K562 (cell line): ENCODE measurements at regions not wholly inside any gene's neighbourhood (a gene's known extent, or its start where the extent isn't known, plus 50 kb on each side); places are given as distances from the start of the nearest gene placed in this dataset.

ENCODE experiments used
- ATAC-seq: fragments of 200-7000 bp; cut with Tn5 transposase; 3 replicates; pipeline ENCODE4 v1.9.1; 2020; ENCODE audit warnings: moderate library complexity
- BruUV-seq: library from RNA; stranded (reverse); fragments of 400-500 nt; replicated peaks from 2 replicates; lab custom pipeline; 2021; lab: Mats Ljungman, UMichigan
- CTCF ChIA-PET: fragments of 300-600 bp; formaldehyde crosslinking; extraction: SDS; loops from one replicate; lab custom pipeline; 2021; ENCODE audit warnings: low intra/inter-chr PET ratio; lab: Yijun Ruan, JAX
- POLR2A ChIA-PET: fragments of 300-600, 350-650 bp; sonication (Branson Sonifier 250); formaldehyde crosslinking; extraction: SDS; loops from one replicate; lab custom pipeline; 2021; ENCODE audit warnings: antibody characterized with exemption, inconsistent platforms; lab: Yijun Ruan, JAX
- DNase-seq, 4 experiments: peaks; one replicate each; pipeline versions ENCODE4 v3.0.0 to v3.0.0-alpha.2; 2011 to 2018; ENCODE audit warnings: low spot score in 3 of 4, mixed read lengths in 3 of 4; ENCODE audit errors: extremely low read depth in 1 of 4
- FAIRE-seq: peaks from 2 replicates; lab custom pipeline; 2011; peaks lifted over from hg19 to GRCh38; lab: Jason Lieb, UNC
- H2AFZ ChIP-seq: 2 replicates; pipeline ENCODE4 v1.6.0; 2011; ENCODE audit warnings: low read depth, low read length, control low read depth, inconsistent platforms
- H3K27ac ChIP-seq: fragments of 200-600 bp; 3 replicates; pipeline ENCODE4 v1.8.0; 2011; ENCODE audit warnings: low read depth, mild to moderate bottlenecking, control low read depth, inconsistent platforms, low read length, moderate library complexity, mixed read lengths; ENCODE audit errors: extremely low read depth
- H3K27me3 ChIP-seq, 2 experiments: fragments of 300-600 bp in 1 of 2; 2 replicates in 1 of 2; 3 replicates in 1 of 2; pipeline versions ENCODE4 v1.6.0 to v1.8.0; 2011; ENCODE audit warnings: inconsistent platforms in 2 of 2, low read length in 2 of 2, mild to moderate bottlenecking in 1 of 2, mixed read lengths in 1 of 2, moderate library complexity in 1 of 2; ENCODE audit not compliant: control insufficient read depth in 2 of 2, insufficient read depth in 2 of 2
- H3K36me3 ChIP-seq: fragments of 300-600 bp; 3 replicates; pipeline ENCODE4 v1.8.0; 2011; ENCODE audit warnings: mild to moderate bottlenecking, low read length, inconsistent platforms; ENCODE audit not compliant: control insufficient read depth, insufficient read depth
- H3K4me1 ChIP-seq, 2 experiments: fragments of 200-600 bp in 1 of 2; replicated peaks in 1 of 2; 2 replicates in 1 of 2; 3 replicates in 1 of 2; pipeline versions ENCODE4 v1.5.1 to v1.8.0; 2011; ENCODE audit warnings: inconsistent platforms in 2 of 2, low read length in 2 of 2, mild to moderate bottlenecking in 1 of 2, mixed read lengths in 1 of 2, moderate library complexity in 1 of 2; ENCODE audit not compliant: control insufficient read depth in 2 of 2, insufficient read depth in 2 of 2
- H3K4me2 ChIP-seq: 2 replicates; pipeline ENCODE4 v1.6.1; 2011; ENCODE audit warnings: low read length, control low read depth, inconsistent platforms, mixed read lengths; ENCODE audit not compliant: insufficient read depth
- H3K4me3 ChIP-seq: fragments of 200-600 bp; sonication (generic), shearing (Covaris generic); 2 replicates; pipeline ENCODE4 v1.5.1; 2016; ENCODE audit warnings: control low read depth, inconsistent platforms
- H3K79me2 ChIP-seq: fragments of 200-600 bp; 3 replicates; pipeline ENCODE4 v1.8.0; 2011; ENCODE audit warnings: low read length, inconsistent platforms; ENCODE audit not compliant: control insufficient read depth, insufficient read depth
- H3K9ac ChIP-seq, 2 experiments: 2 replicates each; pipeline versions ENCODE4 v1.6.0 to v1.6.1; 2011; ENCODE audit warnings: low read depth in 2 of 2, low read length in 2 of 2, control low read depth in 1 of 2, inconsistent platforms in 1 of 2, mild to moderate bottlenecking in 1 of 2, mixed read lengths in 1 of 2; ENCODE audit not compliant: insufficient read depth in 1 of 2
- H3K9me1 ChIP-seq: one replicate; pipeline ENCODE4 v1.6.0; 2011; ENCODE audit warnings: inconsistent platforms, mild to moderate bottlenecking, low read length, moderate library complexity; ENCODE audit not compliant: control insufficient read depth, insufficient read depth
- H3K9me3 ChIP-seq: replicated peaks from 2 replicates; pipeline ENCODE4 v1.5.1; 2011; ENCODE audit warnings: low read depth, low read length, inconsistent platforms; ENCODE audit not compliant: control insufficient read depth, insufficient read depth
- H4K20me1 ChIP-seq: replicated peaks from 2 replicates; pipeline ENCODE4 v1.6.1; 2011; ENCODE audit warnings: low read length, inconsistent platforms, mixed read lengths; ENCODE audit not compliant: control insufficient read depth, insufficient read depth
- ETS2 ChIP-seq: IDR thresholded peaks from 2 replicates; pipeline ENCODE4 v1.6.1; 2016; ENCODE audit warnings: borderline replicate concordance, missing genetic modification characterization, mild to moderate bottlenecking, moderate library complexity, missing compliant biosample characterization; ENCODE audit not compliant: poor library complexity, severe bottlenecking
- FOXO4 ChIP-seq: fragments of 450-650 bp; formaldehyde crosslinking; IDR thresholded peaks from 2 replicates; pipeline ENCODE4 v1.4.0; 2020; ENCODE audit warnings: mild to moderate bottlenecking, moderate library complexity
- HDGF ChIP-seq: fragments of 450-650 bp; IDR thresholded peaks from 2 replicates; pipeline ENCODE4 v1.6.1; 2016
- KLF10 ChIP-seq: fragments of 250-450 bp; sonication (Bioruptor Pico); IDR thresholded peaks from 2 replicates; pipeline ENCODE4 v1.6.1; 2021; ENCODE audit warnings: matching md5 sums
- NCOA4 ChIP-seq: fragments of 450-650 bp; IDR thresholded peaks from 2 replicates; pipeline ENCODE4 v1.6.1; 2018; ENCODE audit warnings: mild to moderate bottlenecking; ENCODE audit not compliant: partially characterized antibody
- PCBP1 ChIP-seq: fragments of 200-400 bp; formaldehyde crosslinking; IDR thresholded peaks from 2 replicates; pipeline ENCODE4 v1.6.1; 2018; ENCODE audit warnings: mild to moderate bottlenecking, low read depth, low read length; ENCODE audit not compliant: poor library complexity, severe bottlenecking
- PRMT5 ChIP-seq: sonication (generic); formaldehyde crosslinking; IDR thresholded peaks from 2 replicates; pipeline ENCODE4 v1.5.0; 2020; ENCODE audit warnings: missing genetic modification reagents
- RUNX1 ChIP-seq: sonication (generic); IDR thresholded peaks from 2 replicates; pipeline ENCODE4 v1.6.1; 2016; ENCODE audit warnings: antibody characterized with exemption, low read depth
- SMAD2 ChIP-seq: fragments of 150-350 bp; IDR thresholded peaks from 2 replicates; pipeline ENCODE4 v1.6.1; 2014; ENCODE audit warnings: low read depth, mild to moderate bottlenecking, low read length
- SUPT5H ChIP-seq: fragments of 450-650 bp; IDR thresholded peaks from 2 replicates; pipeline ENCODE4 v1.6.1; 2016
- ZC3H8 ChIP-seq: fragments of 450-650 bp; IDR thresholded peaks from 2 replicates; pipeline ENCODE4 v1.6.1; 2017
- WGBS: fragments of 100-300 bp; shearing (Covaris generic); methylation state at CpG from one replicate; pipeline ENCODE4 v1.1.6; 2016; ENCODE audit warnings: low coverage, mixed read lengths; ENCODE audit not compliant: insufficient coverage; ENCODE audit errors: missing lambda C conversion rate; 5-methylcytosine and 5-hydroxymethylcytosine counted together
- in situ Hi-C: fragments of 300-500 bp; cut with MboI; formaldehyde crosslinking; loops from 4 replicates; pipeline ENCODE4 v1.15.0; 2018; ENCODE audit warnings: inconsistent platforms, mixed read lengths
- intact Hi-C: fragments of 100-400 bp; cut with micrococcal nuclease; formaldehyde crosslinking; loops from 2 replicates; pipeline ENCODE4 v1.14.2; 2022
- TF ChIP-seq, protein P1 (sequence below): fragments of 450-650 bp; IDR thresholded peaks from 2 replicates; pipeline ENCODE4 v1.6.1; 2016; ENCODE audit warnings: missing biosample characterization, missing genetic modification characterization
- TF ChIP-seq, protein P2 (sequence below): fragments of 250-450 bp; sonication (Bioruptor Pico); IDR thresholded peaks from 2 replicates; pipeline ENCODE4 v1.5.0; 2021
- TF ChIP-seq, protein P3 (sequence below): fragments of 450-650 bp; IDR thresholded peaks from 2 replicates; pipeline ENCODE4 v1.6.1; 2016; ENCODE audit warnings: borderline replicate concordance
- TF ChIP-seq, protein P4 (sequence below): IDR thresholded peaks from 3 replicates; pipeline ENCODE4 v1.6.1; 2011; ENCODE audit warnings: borderline replicate concordance, mild to moderate bottlenecking; ENCODE audit not compliant: insufficient read length, insufficient read depth
- TF ChIP-seq, protein P5 (sequence below): IDR thresholded peaks from 2 replicates; pipeline ENCODE4 v1.6.1; 2016; ENCODE audit warnings: missing genetic modification characterization, missing compliant biosample characterization

- Histone ChIP-seq H3K4me2 (no peak overlapping the region), H3K9me1 (no peaks in the 10 kb centered on the region), H3K4me1 (peaks cover 0 to 4% of the 10 kb centered on the region in 2 experiments; a peak in 1 of 5 replicates), H3K4me3 (no peak overlapping the region), H3K36me3 (no peaks in the 10 kb centered on the region), H2AFZ (no peak overlapping the region), H3K9me3 (no peaks in the 10 kb centered on the region), H3K79me2 (no peaks in the 10 kb centered on the region), H3K27ac (no peak overlapping the region), H3K9ac (no peak overlapping the region), H4K20me1 (no peaks in the 10 kb centered on the region), H3K27me3 (peaks cover 66 to 68% of the 10 kb centered on the region in 2 experiments)
- FAIRE-seq (no peak), ATAC-seq (no peak), DNase-seq (no peak)
- POLR2A ChIA-PET = interaction anchor here (0.5 to 2.5 kb wide), 5 partner anchors 9 to 675 kb away, joined by 3 to 7 read pairs (median 3); no protein-coding TSS in a partner anchor
- in situ Hi-C loops = no loop called here
- intact Hi-C loops = no loop called here
- CTCF ChIA-PET = no interaction called here
- no TSS peak for BruUV-seq
- TF ChIP-seq SUPT5H (no peak), NCOA4 (no peak), KLF10 (no peak), ETS2 (no peak), PCBP1 (no peak), FOXO4 (CRISPR knock-in tag) (no peak), HDGF (no peak), RUNX1 (no peak), SMAD2 (no peak), PRMT5 (no peak), ZC3H8 (no peak)
- TF ChIP-seq, protein P1, sequence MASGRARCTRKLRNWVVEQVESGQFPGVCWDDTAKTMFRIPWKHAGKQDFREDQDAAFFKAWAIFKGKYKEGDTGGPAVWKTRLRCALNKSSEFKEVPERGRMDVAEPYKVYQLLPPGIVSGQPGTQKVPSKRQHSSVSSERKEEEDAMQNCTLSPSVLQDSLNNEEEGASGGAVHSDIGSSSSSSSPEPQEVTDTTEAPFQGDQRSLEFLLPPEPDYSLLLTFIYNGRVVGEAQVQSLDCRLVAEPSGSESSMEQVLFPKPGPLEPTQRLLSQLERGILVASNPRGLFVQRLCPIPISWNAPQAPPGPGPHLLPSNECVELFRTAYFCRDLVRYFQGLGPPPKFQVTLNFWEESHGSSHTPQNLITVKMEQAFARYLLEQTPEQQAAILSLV = no peak
- TF ChIP-seq, protein P2, sequence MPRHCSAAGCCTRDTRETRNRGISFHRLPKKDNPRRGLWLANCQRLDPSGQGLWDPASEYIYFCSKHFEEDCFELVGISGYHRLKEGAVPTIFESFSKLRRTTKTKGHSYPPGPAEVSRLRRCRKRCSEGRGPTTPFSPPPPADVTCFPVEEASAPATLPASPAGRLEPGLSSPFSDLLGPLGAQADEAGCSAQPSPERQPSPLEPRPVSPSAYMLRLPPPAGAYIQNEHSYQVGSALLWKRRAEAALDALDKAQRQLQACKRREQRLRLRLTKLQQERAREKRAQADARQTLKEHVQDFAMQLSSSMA (CRISPR knock-in tag) = no peak
- TF ChIP-seq, protein P3, sequence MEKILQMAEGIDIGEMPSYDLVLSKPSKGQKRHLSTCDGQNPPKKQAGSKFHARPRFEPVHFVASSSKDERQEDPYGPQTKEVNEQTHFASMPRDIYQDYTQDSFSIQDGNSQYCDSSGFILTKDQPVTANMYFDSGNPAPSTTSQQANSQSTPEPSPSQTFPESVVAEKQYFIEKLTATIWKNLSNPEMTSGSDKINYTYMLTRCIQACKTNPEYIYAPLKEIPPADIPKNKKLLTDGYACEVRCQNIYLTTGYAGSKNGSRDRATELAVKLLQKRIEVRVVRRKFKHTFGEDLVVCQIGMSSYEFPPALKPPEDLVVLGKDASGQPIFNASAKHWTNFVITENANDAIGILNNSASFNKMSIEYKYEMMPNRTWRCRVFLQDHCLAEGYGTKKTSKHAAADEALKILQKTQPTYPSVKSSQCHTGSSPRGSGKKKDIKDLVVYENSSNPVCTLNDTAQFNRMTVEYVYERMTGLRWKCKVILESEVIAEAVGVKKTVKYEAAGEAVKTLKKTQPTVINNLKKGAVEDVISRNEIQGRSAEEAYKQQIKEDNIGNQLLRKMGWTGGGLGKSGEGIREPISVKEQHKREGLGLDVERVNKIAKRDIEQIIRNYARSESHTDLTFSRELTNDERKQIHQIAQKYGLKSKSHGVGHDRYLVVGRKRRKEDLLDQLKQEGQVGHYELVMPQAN = no peak
- TF ChIP-seq, protein P4, sequence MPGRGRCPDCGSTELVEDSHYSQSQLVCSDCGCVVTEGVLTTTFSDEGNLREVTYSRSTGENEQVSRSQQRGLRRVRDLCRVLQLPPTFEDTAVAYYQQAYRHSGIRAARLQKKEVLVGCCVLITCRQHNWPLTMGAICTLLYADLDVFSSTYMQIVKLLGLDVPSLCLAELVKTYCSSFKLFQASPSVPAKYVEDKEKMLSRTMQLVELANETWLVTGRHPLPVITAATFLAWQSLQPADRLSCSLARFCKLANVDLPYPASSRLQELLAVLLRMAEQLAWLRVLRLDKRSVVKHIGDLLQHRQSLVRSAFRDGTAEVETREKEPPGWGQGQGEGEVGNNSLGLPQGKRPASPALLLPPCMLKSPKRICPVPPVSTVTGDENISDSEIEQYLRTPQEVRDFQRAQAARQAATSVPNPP = no peak
- TF ChIP-seq, protein P5, sequence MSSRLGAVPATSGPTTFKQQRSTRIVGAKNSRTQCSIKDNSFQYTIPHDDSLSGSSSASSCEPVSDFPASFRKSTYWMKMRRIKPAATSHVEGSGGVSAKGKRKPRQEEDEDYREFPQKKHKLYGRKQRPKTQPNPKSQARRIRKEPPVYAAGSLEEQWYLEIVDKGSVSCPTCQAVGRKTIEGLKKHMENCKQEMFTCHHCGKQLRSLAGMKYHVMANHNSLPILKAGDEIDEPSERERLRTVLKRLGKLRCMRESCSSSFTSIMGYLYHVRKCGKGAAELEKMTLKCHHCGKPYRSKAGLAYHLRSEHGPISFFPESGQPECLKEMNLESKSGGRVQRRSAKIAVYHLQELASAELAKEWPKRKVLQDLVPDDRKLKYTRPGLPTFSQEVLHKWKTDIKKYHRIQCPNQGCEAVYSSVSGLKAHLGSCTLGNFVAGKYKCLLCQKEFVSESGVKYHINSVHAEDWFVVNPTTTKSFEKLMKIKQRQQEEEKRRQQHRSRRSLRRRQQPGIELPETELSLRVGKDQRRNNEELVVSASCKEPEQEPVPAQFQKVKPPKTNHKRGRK (tag) = no peak
- 0% methylated on average over 4 of the region's 4 CpGs for WGBS
These were observed 113.2 kb downstream of the VAPA start for GRCh38 chr18:10027031-10027430.
